ENCODE measurements at regions not wholly inside any gene's neighbourhood (a gene's known extent, or its start where the extent isn't known, plus 50 kb on each side); places are given as distances from the start of the nearest gene placed in this dataset.

DNA sequence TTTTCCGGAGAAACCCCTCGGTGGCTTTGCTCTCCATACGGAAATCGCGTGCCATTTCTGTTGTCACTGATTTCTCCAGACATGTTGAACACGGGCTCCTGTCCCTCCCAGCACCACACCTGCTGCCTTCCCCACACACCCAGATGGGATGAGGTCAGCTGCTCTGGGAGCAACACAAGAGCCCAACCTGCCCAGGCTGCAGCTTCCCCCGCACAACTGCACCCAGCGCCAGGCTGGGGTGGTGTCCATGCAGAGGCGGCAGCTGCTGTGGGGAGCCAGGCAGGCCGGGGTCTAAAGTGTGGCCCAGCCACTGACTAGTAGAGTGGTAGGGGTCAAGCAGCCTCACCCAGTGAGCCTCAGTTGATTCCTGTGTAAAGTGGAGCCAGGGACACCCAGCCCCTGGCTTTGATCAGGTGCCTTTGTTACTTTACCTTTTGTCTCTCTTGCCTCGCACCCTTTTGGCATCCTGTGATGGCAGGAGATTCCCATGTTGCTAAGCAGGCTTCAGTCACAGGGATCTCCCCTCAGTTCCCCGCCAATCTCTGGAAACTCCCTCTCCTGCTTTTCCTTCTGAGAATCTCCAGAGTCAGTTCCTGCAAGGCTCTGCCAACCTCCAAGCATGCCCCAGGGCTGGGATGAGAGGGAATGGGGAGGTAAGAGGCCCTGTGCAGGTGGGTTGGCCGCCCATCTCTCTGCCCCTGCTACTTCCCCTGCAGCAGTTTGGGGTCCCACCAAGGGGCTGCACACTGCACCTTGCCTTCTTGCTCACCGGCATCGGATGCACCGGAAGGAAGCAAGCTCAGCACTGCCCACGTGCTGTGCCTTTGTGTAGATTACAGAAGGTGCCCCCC is 91.8 kb upstream of the ALDH1A3 start:
- Mint-ChIP-seq H3K4me1 (no peaks in the 10 kb centered on the region), H3K4me3 (no peak overlapping the region), H3K9me3 (peaks cover 8% of the 10 kb centered on the region), H3K27me3 (ENCODE audit: insufficient read depth, low read depth, poor library complexity) (peaks cover 4% of the 10 kb centered on the region), H3K36me3 (ENCODE audit: low read depth) (peaks cover under 1% of the 10 kb centered on the region; the same call in 1 of the 3 replicates), H3K27ac (no peak overlapping the region)
- Histone ChIP-seq H3K79me2 (replicated peaks; ENCODE audit: insufficient read depth) (no peaks in the 10 kb centered on the region), H3K27me3 (ENCODE audit: insufficient read depth) (no peaks in the 10 kb centered on the region), H3K27ac (ENCODE audit: low read depth) (no peak overlapping the region), H3K36me3 (ENCODE audit: insufficient read depth) (no peaks in the 10 kb centered on the region), H4K20me1 (replicated peaks; ENCODE audit: insufficient read depth) (no peaks in the 10 kb centered on the region), H3K4me2 (no peak overlapping the region), H2AFZ (no peak overlapping the region), H3K4me1 (ENCODE audit: insufficient read depth) (no peaks in the 10 kb centered on the region), H3K4me3 (no peak overlapping the region), H3K9me2 (ENCODE audit: insufficient read depth) (no peaks in the 10 kb centered on the region), H3F3A (replicated peaks; ENCODE audit: low read depth) (no peaks in the 10 kb centered on the region)
- DNase-seq (ENCODE audit: low spot score): no peak
- ATAC-seq: peak; percentile 33; the same call in 1 of the 3 replicates
- no peak for TF ChIP-seq ZNF331 (CRISPR knock-in tag; IDR thresholded peaks at IDR 0.05; ENCODE audit: low read depth)
- TF ChIP-seq CREB1 (CRISPR knock-in tag; IDR thresholded peaks at IDR 0.05; ENCODE audit: low read depth): no peak

DNA sequence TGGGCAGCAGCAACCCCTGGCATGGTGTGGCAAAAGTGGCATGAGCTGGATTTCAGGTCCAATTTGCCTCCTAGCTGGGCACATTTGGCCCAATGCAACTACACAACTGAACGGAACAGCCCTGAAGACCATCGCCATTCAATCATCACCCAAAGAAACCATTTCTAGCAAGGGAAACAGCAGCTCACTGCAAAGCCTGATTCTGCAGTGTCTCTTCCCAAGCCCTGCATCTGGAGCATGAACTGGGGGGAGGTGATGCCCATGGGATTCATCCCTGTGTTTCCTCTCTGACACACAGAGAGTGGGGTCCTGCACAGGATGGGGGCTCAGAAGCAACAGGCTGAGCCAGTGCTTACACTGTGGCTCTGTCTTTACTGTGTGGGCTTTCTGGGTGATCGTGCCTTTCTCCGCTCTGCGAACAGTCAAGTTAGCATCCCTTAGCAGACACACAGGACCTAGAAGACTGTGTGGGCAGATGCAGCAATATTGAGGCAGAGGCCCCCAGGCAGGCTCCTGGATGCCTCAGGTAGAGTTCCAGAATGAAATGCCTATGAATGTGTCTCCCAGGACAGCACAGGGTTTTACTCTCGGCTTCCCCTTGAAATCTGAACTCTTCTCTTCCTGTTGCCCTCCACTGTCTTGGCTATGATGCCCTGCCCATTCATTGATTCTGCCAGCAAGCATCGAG is 91.1 kb upstream of the ALDH1A3 start:
- no peak overlapping the region for H3K4me2 ChIP-seq
- no peaks in the 10 kb centered on the region for H3K9me2 ChIP-seq (ENCODE audit: insufficient read depth)
- H3K4me3 Mint-ChIP-seq: no peak overlapping the region
- H3K27me3 Mint-ChIP-seq (ENCODE audit: insufficient read depth, low read depth, poor library complexity): no peaks in the 10 kb centered on the region
- no peak overlapping the region for H3K27ac ChIP-seq (ENCODE audit: low read depth)
- H2AFZ ChIP-seq: no peak overlapping the region; the same call in 1 of the 2 replicates
- TF ChIP-seq EZH2 (IDR thresholded peaks at IDR 0.05; ENCODE audit: low read depth, unreplicated experiment): no peak
- TF ChIP-seq, protein P1, sequence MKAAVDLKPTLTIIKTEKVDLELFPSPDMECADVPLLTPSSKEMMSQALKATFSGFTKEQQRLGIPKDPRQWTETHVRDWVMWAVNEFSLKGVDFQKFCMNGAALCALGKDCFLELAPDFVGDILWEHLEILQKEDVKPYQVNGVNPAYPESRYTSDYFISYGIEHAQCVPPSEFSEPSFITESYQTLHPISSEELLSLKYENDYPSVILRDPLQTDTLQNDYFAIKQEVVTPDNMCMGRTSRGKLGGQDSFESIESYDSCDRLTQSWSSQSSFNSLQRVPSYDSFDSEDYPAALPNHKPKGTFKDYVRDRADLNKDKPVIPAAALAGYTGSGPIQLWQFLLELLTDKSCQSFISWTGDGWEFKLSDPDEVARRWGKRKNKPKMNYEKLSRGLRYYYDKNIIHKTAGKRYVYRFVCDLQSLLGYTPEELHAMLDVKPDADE (IDR thresholded peaks at IDR 0.05): no peak
- no peak for TF ChIP-seq POLR2AphosphoS5 (IDR thresholded peaks at IDR 0.05; ENCODE audit: low read depth)
- TF ChIP-seq, protein P2, sequence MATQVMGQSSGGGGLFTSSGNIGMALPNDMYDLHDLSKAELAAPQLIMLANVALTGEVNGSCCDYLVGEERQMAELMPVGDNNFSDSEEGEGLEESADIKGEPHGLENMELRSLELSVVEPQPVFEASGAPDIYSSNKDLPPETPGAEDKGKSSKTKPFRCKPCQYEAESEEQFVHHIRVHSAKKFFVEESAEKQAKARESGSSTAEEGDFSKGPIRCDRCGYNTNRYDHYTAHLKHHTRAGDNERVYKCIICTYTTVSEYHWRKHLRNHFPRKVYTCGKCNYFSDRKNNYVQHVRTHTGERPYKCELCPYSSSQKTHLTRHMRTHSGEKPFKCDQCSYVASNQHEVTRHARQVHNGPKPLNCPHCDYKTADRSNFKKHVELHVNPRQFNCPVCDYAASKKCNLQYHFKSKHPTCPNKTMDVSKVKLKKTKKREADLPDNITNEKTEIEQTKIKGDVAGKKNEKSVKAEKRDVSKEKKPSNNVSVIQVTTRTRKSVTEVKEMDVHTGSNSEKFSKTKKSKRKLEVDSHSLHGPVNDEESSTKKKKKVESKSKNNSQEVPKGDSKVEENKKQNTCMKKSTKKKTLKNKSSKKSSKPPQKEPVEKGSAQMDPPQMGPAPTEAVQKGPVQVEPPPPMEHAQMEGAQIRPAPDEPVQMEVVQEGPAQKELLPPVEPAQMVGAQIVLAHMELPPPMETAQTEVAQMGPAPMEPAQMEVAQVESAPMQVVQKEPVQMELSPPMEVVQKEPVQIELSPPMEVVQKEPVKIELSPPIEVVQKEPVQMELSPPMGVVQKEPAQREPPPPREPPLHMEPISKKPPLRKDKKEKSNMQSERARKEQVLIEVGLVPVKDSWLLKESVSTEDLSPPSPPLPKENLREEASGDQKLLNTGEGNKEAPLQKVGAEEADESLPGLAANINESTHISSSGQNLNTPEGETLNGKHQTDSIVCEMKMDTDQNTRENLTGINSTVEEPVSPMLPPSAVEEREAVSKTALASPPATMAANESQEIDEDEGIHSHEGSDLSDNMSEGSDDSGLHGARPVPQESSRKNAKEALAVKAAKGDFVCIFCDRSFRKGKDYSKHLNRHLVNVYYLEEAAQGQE (IDR thresholded peaks at IDR 0.05; ENCODE audit: unreplicated experiment): no peak
- no peak for TF ChIP-seq NANOG (IDR thresholded peaks at IDR 0.05; ENCODE audit: borderline replicate concordance)
- no peak for TF ChIP-seq CTCF (conservative IDR thresholded peaks at IDR 0.05; ENCODE audit: low read depth in 2 of 2)
- TF ChIP-seq EZH2phosphoT487 (IDR thresholded peaks at IDR 0.05; ENCODE audit: unreplicated experiment): no peak
- no peaks in the 10 kb centered on the region for H3K36me3 Mint-ChIP-seq (ENCODE audit: low read depth)
- no peak overlapping the region for H3K4me3 ChIP-seq
- H3K4me1 ChIP-seq (ENCODE audit: insufficient read depth): no peaks in the 10 kb centered on the region
- H3K9me3 Mint-ChIP-seq: peaks cover 7% of the 10 kb centered on the region; the same call in 2 of the 3 replicates
- DNase-seq (ENCODE audit: low spot score) (no peak), ATAC-seq (no peak)
- no peaks in the 10 kb centered on the region for H3K36me3 ChIP-seq (ENCODE audit: insufficient read depth)
- H3K79me2 ChIP-seq (replicated peaks; ENCODE audit: insufficient read depth): no peaks in the 10 kb centered on the region
- no peaks in the 10 kb centered on the region for H4K20me1 ChIP-seq (replicated peaks; ENCODE audit: insufficient read depth)
- H3K27ac Mint-ChIP-seq: no peak overlapping the region
- H3K4me1 Mint-ChIP-seq: no peaks in the 10 kb centered on the region
- no peaks in the 10 kb centered on the region for H3K27me3 ChIP-seq (ENCODE audit: insufficient read depth)
- no peaks in the 10 kb centered on the region for H3F3A ChIP-seq (replicated peaks; ENCODE audit: low read depth)

Data from GM23338 (cell line).